Neural progenitor cell (in vitro differentiated cells): ENCODE measurements at regions not wholly inside any gene's neighbourhood (a gene's known extent, or its start where the extent isn't known, plus 50 kb on each side); places are given as distances from the start of the nearest gene placed in this dataset.
A peak's percentile ranks its signal among the peaks of the same experiment; 100 is the strongest.

Experiments
- DNase-seq: peaks from one replicate; pipeline ENCODE4 v3.0.0-alpha.2; 2016; ENCODE audit warnings: low spot score
- H2AFZ ChIP-seq: fragments of 200-600 bp; sonication (generic); replicated peaks from 2 replicates; pipeline ENCODE4 v1.6.1; 2016; ENCODE audit warnings: antibody characterized with exemption
- H3F3A ChIP-seq: fragments of 200-600 bp; sonication (generic); 2 replicates; pipeline ENCODE4 v1.6.1; 2016; ENCODE audit warnings: antibody characterized with exemption, low read depth
- H3K27ac ChIP-seq: fragments of 200-600 bp; sonication (generic); 2 replicates; pipeline ENCODE4 v1.5.1; 2016; ENCODE audit warnings: mild to moderate bottlenecking
- H3K27me3 ChIP-seq: fragments of 200-600 bp; sonication (generic); 2 replicates; pipeline ENCODE4 v1.6.1; 2016; ENCODE audit warnings: mild to moderate bottlenecking, moderate library complexity
- H3K36me3 ChIP-seq: fragments of 200-600 bp; sonication (generic); 2 replicates; pipeline ENCODE4 v1.5.1; 2016
- H3K4me1 ChIP-seq: fragments of 200-600 bp; sonication (generic); 2 replicates; pipeline ENCODE4 v1.6.1; 2016; ENCODE audit warnings: mixed run types
- H3K4me2 ChIP-seq: fragments of 200-600 bp; sonication (generic); 2 replicates; pipeline ENCODE4 v1.6.1; 2016
- H3K4me3 ChIP-seq: fragments of 200-600 bp; sonication (generic); 2 replicates; pipeline ENCODE4 v1.5.1; 2016
- H3K79me2 ChIP-seq: fragments of 200-600 bp; sonication (generic); 2 replicates; pipeline ENCODE4 v1.6.1; 2016; ENCODE audit warnings: low read depth
- H3K9ac ChIP-seq: fragments of 200-600 bp; sonication (generic); 2 replicates; pipeline ENCODE4 v1.6.1; 2016
- H3K9me3 ChIP-seq: fragments of 200-600 bp; sonication (generic); 2 replicates; pipeline ENCODE4 v1.5.1; 2016; ENCODE audit warnings: low read depth
- H4K20me1 ChIP-seq: fragments of 200-600 bp; sonication (generic); 2 replicates; pipeline ENCODE4 v1.6.1; 2016; ENCODE audit warnings: low read depth
- H3K27ac Mint-ChIP-seq: 3 replicates; pipeline ENCODE4 v1.8.0; 2021; ENCODE audit warnings: mixed read lengths
- H3K27me3 Mint-ChIP-seq: 2 replicates; pipeline ENCODE4 v1.8.0; 2022; ENCODE audit warnings: low read depth, mild to moderate bottlenecking, inconsistent platforms, moderate library complexity, mixed read lengths; ENCODE audit not compliant: insufficient read depth
- H3K36me3 Mint-ChIP-seq: 3 replicates; pipeline ENCODE4 v1.8.0; 2021; ENCODE audit warnings: mixed read lengths
- H3K4me1 Mint-ChIP-seq: 3 replicates; pipeline ENCODE4 v1.8.0; 2021; ENCODE audit warnings: mixed read lengths
- H3K4me3 Mint-ChIP-seq: 3 replicates; pipeline ENCODE4 v1.8.0; 2021; ENCODE audit warnings: mild to moderate bottlenecking, moderate library complexity, mixed read lengths
- H3K9me3 Mint-ChIP-seq: 3 replicates; pipeline ENCODE4 v1.8.0; 2020; ENCODE audit warnings: mixed read lengths
- CTCF ChIP-seq: fragments of 200-600 bp; sonication (generic); IDR thresholded peaks from 2 replicates; pipeline ENCODE4 v1.5.1; 2017; ENCODE audit warnings: antibody characterized with exemption, mild to moderate bottlenecking
- EZH2 ChIP-seq: fragments of 200-600 bp; sonication (generic); IDR thresholded peaks from 2 replicates; pipeline ENCODE4 v1.6.1; 2017; ENCODE audit warnings: antibody characterized with exemption, mild to moderate bottlenecking, moderate library complexity
- EZH2phosphoT487 ChIP-seq: fragments of 200-600 bp; sonication (generic); IDR thresholded peaks from 2 replicates; pipeline ENCODE4 v1.6.1; 2017; ENCODE audit warnings: antibody characterized with exemption

GRCh38 chr1:217105437-217105836 is 382.2 kb upstream of the ESRRG start:
- Histone ChIP-seq H4K20me1 (no peaks in the 10 kb centered on the region), H3F3A (no peaks in the 10 kb centered on the region), H3K4me2 (no peak overlapping the region), H3K4me1 (no peaks in the 10 kb centered on the region), H3K4me3 (no peak overlapping the region), H3K27me3 (peaks cover 9% of the 10 kb centered on the region), H3K9me3 (no peaks in the 10 kb centered on the region), H3K9ac (no peak overlapping the region), H2AFZ (no peak overlapping the region), H3K36me3 (no peaks in the 10 kb centered on the region), H3K27ac (no peak overlapping the region), H3K79me2 (no peaks in the 10 kb centered on the region)
- TF ChIP-seq CTCF (no peak), EZH2phosphoT487 (no peak)
- peak; percentile 28 for DNase-seq
- Mint-ChIP-seq H3K27ac (no peak overlapping the region), H3K27me3 (peaks cover 3% of the 10 kb centered on the region), H3K4me3 (no peak overlapping the region), H3K36me3 (no peaks in the 10 kb centered on the region), H3K9me3 (no peaks in the 10 kb centered on the region), H3K4me1 (peaks cover 24% of the 10 kb centered on the region)

GRCh38 chr1:217097819-217098218 is 374.6 kb upstream of the ESRRG start:
- H3K36me3 Mint-ChIP-seq, result no peaks in the 10 kb centered on the region
- no peak overlapping the region for H2AFZ ChIP-seq
- no peaks in the 10 kb centered on the region for H3K4me1 ChIP-seq
- H3K9ac ChIP-seq, result no peak overlapping the region
- no peaks in the 10 kb centered on the region for H3K36me3 ChIP-seq
- no peak overlapping the region for H3K4me2 ChIP-seq
- H3K27me3 Mint-ChIP-seq, result peaks cover 6% of the 10 kb centered on the region
- no peaks in the 10 kb centered on the region for H3K79me2 ChIP-seq
- H4K20me1 ChIP-seq, result no peaks in the 10 kb centered on the region
- no peaks in the 10 kb centered on the region for H3F3A ChIP-seq
- no peak for DNase-seq
- no peaks in the 10 kb centered on the region for H3K9me3 Mint-ChIP-seq
- H3K4me1 Mint-ChIP-seq, result peaks cover 4% of the 10 kb centered on the region
- no peak overlapping the region for H3K27ac Mint-ChIP-seq
- H3K9me3 ChIP-seq, result no peaks in the 10 kb centered on the region
- H3K27me3 ChIP-seq, result no peaks in the 10 kb centered on the region
- TF ChIP-seq EZH2phosphoT487, result no peak
- TF ChIP-seq CTCF, result no peak
- no peak for TF ChIP-seq EZH2
- H3K4me3 Mint-ChIP-seq, result no peak overlapping the region
- H3K4me3 ChIP-seq, result no peak overlapping the region
- H3K27ac ChIP-seq, result no peak overlapping the region

GRCh38 chr1:217096200-217096599 is 373.0 kb upstream of the ESRRG start:
- no peak for DNase-seq
- Histone ChIP-seq H3K27me3 (peaks cover 11% of the 10 kb centered on the region), H3K9me3 (no peaks in the 10 kb centered on the region), H2AFZ (no peak overlapping the region), H3F3A (no peaks in the 10 kb centered on the region), H3K4me3 (no peak overlapping the region), H3K27ac (no peak overlapping the region), H3K9ac (no peak overlapping the region), H3K36me3 (no peaks in the 10 kb centered on the region), H3K4me2 (no peak overlapping the region), H3K79me2 (no peaks in the 10 kb centered on the region), H4K20me1 (no peaks in the 10 kb centered on the region), H3K4me1 (no peaks in the 10 kb centered on the region)
- no peak overlapping the region for H3K27ac Mint-ChIP-seq
- H3K9me3 Mint-ChIP-seq, result no peaks in the 10 kb centered on the region
- peaks cover 4% of the 10 kb centered on the region for H3K27me3 Mint-ChIP-seq
- no peaks in the 10 kb centered on the region for H3K36me3 Mint-ChIP-seq
- H3K4me3 Mint-ChIP-seq, result no peak overlapping the region
- peaks cover 8% of the 10 kb centered on the region for H3K4me1 Mint-ChIP-seq
- TF ChIP-seq CTCF (no peak), EZH2 (no peak), EZH2phosphoT487 (no peak)
